GM12878 (cell line): ENCODE measurements at regions not wholly inside any gene's neighbourhood (a gene's known extent, or its start where the extent isn't known, plus 50 kb on each side); places are given as distances from the start of the nearest gene placed in this dataset.

Experiments used
- ATF7 ChIP-seq: fragments of 450-650 bp; IDR thresholded peaks from 2 replicates; pipeline ENCODE4 v1.6.1; 2016; ENCODE audit warnings: low read depth, mild to moderate bottlenecking
- CTCF ChIP-seq, 3 experiments: IDR thresholded peaks in 2 of 3; conservative IDR thresholded peaks in 1 of 3; 2 replicates each; pipeline ENCODE4 v1.5.1; 2011; ENCODE audit warnings: low read depth in 3 of 3, low read length in 3 of 3, mild to moderate bottlenecking in 3 of 3, control low read depth in 2 of 3, moderate library complexity in 2 of 3, inconsistent platforms in 1 of 3, mixed read lengths in 1 of 3; ENCODE audit not compliant: control insufficient read depth in 2 of 3, insufficient read depth in 1 of 3; ENCODE audit errors: extremely low read depth in 1 of 3
- DPF2 ChIP-seq: fragments of 450-650 bp; IDR thresholded peaks from 2 replicates; pipeline ENCODE4 v1.6.1; 2017; ENCODE audit warnings: mild to moderate bottlenecking
- EZH2 ChIP-seq: IDR thresholded peaks from 2 replicates; pipeline ENCODE4 v1.6.1; 2012; ENCODE audit warnings: low read depth, mild to moderate bottlenecking, control low read depth, inconsistent platforms, low read length, borderline replicate concordance; ENCODE audit not compliant: control insufficient read depth
- POLR2AphosphoS5 ChIP-seq: IDR thresholded peaks from 2 replicates; pipeline ENCODE4 v1.6.1; 2011; ENCODE audit warnings: mild to moderate bottlenecking, low read length, inconsistent platforms
- REST ChIP-seq: IDR thresholded peaks from 2 replicates; pipeline ENCODE4 v1.6.1; 2012; ENCODE audit warnings: mild to moderate bottlenecking, low read depth, low read length
- RFX5 ChIP-seq: IDR thresholded peaks from 2 replicates; pipeline ENCODE4 v1.6.1; 2011; ENCODE audit warnings: low read depth, low read length, improper control_type of control experiment
- SREBF2 ChIP-seq: IDR thresholded peaks from 2 replicates; pipeline ENCODE4 v1.6.1; 2012; ENCODE audit warnings: mild to moderate bottlenecking, low read length
- SRF ChIP-seq, 2 experiments: IDR thresholded peaks; 2 replicates each; pipeline ENCODE4 v1.6.1; 2011; ENCODE audit warnings: low read depth in 2 of 2, low read length in 2 of 2, mild to moderate bottlenecking in 1 of 2, moderate library complexity in 1 of 2

DNA sequence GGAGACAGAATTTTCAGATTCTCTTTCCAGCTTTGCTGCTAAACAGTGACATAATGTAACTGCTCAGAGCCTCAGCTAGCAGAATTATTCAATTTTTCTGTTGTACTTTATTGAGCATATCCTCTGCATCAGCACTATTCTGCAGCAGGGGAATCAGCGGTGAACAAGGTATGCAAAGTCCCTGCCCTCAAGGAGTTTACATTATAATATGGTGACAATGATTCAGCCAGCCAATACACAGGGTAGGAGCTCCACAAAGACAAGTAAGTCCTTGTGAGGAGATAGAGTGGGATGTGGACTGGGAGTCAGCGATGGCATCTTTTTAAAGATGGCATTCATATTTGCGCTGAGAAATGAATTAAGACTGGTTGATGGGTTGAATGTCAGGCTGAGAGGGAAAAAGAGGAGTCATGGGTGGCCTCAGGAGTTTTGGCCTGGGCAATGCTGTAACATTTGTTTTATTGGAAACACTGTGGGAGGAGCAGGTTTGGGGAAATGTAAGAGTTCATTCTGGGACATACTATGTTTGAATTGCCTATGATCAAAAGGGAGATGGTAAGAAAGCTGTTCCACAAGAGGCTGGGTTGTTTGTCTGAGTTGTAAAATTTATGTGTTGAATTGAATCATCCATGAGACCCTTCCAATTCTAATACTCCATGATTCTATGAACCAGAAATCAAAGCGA, 194.5 kb downstream of the PLK2 start:
- no peak for TF ChIP-seq REST
- TF ChIP-seq EZH2, result no peak
- no peak for TF ChIP-seq SREBF2
- TF ChIP-seq ATF7, result no peak
- no peak for TF ChIP-seq SRF (IDR thresholded peaks at IDR 0.05; ENCODE audit: low read depth in 2 of 2, low read length in 2 of 2)
- no peak for TF ChIP-seq CTCF (IDR thresholded peaks at IDR 0.05 in 2 of 3, conservative IDR thresholded peaks at IDR 0.05 in 1 of 3; ENCODE audit: control insufficient read depth in 2 of 3, extremely low read depth in 1 of 3, insufficient read depth in 1 of 3, low read depth in 3 of 3, low read length in 3 of 3)
- TF ChIP-seq RFX5, result no peak
- TF ChIP-seq DPF2, result no peak
- TF ChIP-seq POLR2AphosphoS5, result no peak
